Activated CD8-positive, alpha-beta T cell treated with anti-CD3 and anti-CD28 coated beads for 36 hours (primary cell): ENCODE measurements at regions not wholly inside any gene's neighbourhood (a gene's known extent, or its start where the extent isn't known, plus 50 kb on each side); places are given as distances from the start of the nearest gene placed in this dataset.

Experiments
- ATAC-seq: fragments of 200-7000 bp; cut with Tn5 transposase; one replicate; pipeline ENCODE4 v1.10.0; 2021; ENCODE audit warnings: mild to moderate bottlenecking, moderate library complexity
- CTCF ChIA-PET: fragments of 350-600 bp; sonication (Branson Sonifier 250); formaldehyde crosslinking; loops from one replicate; lab custom pipeline; 2021; ENCODE audit warnings: antibody characterized with exemption; lab: Charles Lee
- POLR2A ChIA-PET: fragments of 350-600 bp; sonication (Branson Sonifier 250); formaldehyde crosslinking; loops from one replicate; lab custom pipeline; 2021; ENCODE audit warnings: antibody characterized with exemption; lab: Charles Lee
- DNase-seq: peaks from one replicate; pipeline ENCODE4 v3.0.0-alpha.2; 2020
- H3K27ac Mint-ChIP-seq: one replicate; pipeline ENCODE4 v1.8.0; 2021; ENCODE audit warnings: mild to moderate bottlenecking, mixed read lengths
- H3K27me3 Mint-ChIP-seq: one replicate; pipeline ENCODE4 v1.8.0; 2021; ENCODE audit warnings: mixed read lengths
- H3K36me3 Mint-ChIP-seq: one replicate; pipeline ENCODE4 v1.8.0; 2021; ENCODE audit warnings: low read depth, mixed read lengths
- H3K4me1 Mint-ChIP-seq: one replicate; pipeline ENCODE4 v1.8.0; 2021; ENCODE audit warnings: low read depth, mixed read lengths
- H3K4me3 Mint-ChIP-seq: one replicate; pipeline ENCODE4 v1.8.0; 2021; ENCODE audit warnings: mild to moderate bottlenecking, moderate library complexity, mixed read lengths
- H3K9me3 Mint-ChIP-seq: one replicate; pipeline ENCODE4 v1.8.0; 2021; ENCODE audit warnings: mixed read lengths
- CTCF ChIP-seq: fragments of 200-600 bp; IDR thresholded peaks from one replicate; pipeline ENCODE4 v1.8.0; 2022; ENCODE audit warnings: antibody characterized with exemption, mild to moderate bottlenecking
- intact Hi-C: fragments of 100-400 bp; cut with micrococcal nuclease; formaldehyde crosslinking; loops from one replicate; pipeline ENCODE4 v1.10.0; 2022

GRCh38 chr3:96027718-96028117 is 786.7 kb upstream of the EPHA6 start:
- ChIA-PET CTCF (no interaction called here), POLR2A (no interaction called here)
- intact Hi-C loops, result no loop called here
- Mint-ChIP-seq H3K4me1 (no peaks in the 10 kb centered on the region), H3K4me3 (no peak overlapping the region), H3K36me3 (no peaks in the 10 kb centered on the region), H3K9me3 (peaks cover 11% of the 10 kb centered on the region), H3K27me3 (no peaks in the 10 kb centered on the region), H3K27ac (no peak overlapping the region)
- no peak for DNase-seq
- ATAC-seq, result no peak
- TF ChIP-seq CTCF, result no peak

- intact Hi-C loops, result no loop called here
- ChIA-PET CTCF (no interaction called here), POLR2A (no interaction called here)
- no peak overlapping the region for H3K27ac Mint-ChIP-seq
- H3K4me3 Mint-ChIP-seq, result no peak overlapping the region
- H3K9me3 Mint-ChIP-seq, result peaks cover 2% of the 10 kb centered on the region
- no peaks in the 10 kb centered on the region for H3K4me1 Mint-ChIP-seq
- no peak for TF ChIP-seq CTCF
- H3K27me3 Mint-ChIP-seq, result no peaks in the 10 kb centered on the region
- H3K36me3 Mint-ChIP-seq, result no peaks in the 10 kb centered on the region
- ATAC-seq, result no peak
- DNase-seq, result no peak
Observed at GRCh38 chr3:96039632-96040031, 774.8 kb upstream of the EPHA6 start.

- H3K27ac Mint-ChIP-seq, result no peak overlapping the region
- no peaks in the 10 kb centered on the region for H3K36me3 Mint-ChIP-seq
- no peaks in the 10 kb centered on the region for H3K27me3 Mint-ChIP-seq
- no peak overlapping the region for H3K4me3 Mint-ChIP-seq
- TF ChIP-seq CTCF, result no peak
- intact Hi-C loops, result no loop called here
- ChIA-PET POLR2A (no interaction called here), CTCF (no interaction called here)
- DNase-seq, result no peak
- no peaks in the 10 kb centered on the region for H3K4me1 Mint-ChIP-seq
- ATAC-seq, result no peak
- H3K9me3 Mint-ChIP-seq, result peaks cover 3% of the 10 kb centered on the region
Observed at GRCh38 chr3:96059301-96059700, 755.1 kb upstream of the EPHA6 start.

GRCh38 chr3:96069065-96069464 is 745.3 kb upstream of the EPHA6 start:
- ChIA-PET POLR2A (no interaction called here), CTCF (no interaction called here)
- H3K9me3 Mint-ChIP-seq, result peaks cover 2% of the 10 kb centered on the region
- intact Hi-C loops, result no loop called here
- no peaks in the 10 kb centered on the region for H3K36me3 Mint-ChIP-seq
- no peak overlapping the region for H3K4me3 Mint-ChIP-seq
- H3K27me3 Mint-ChIP-seq, result no peaks in the 10 kb centered on the region
- H3K4me1 Mint-ChIP-seq, result no peaks in the 10 kb centered on the region
- ATAC-seq (no peak), DNase-seq (no peak)
- H3K27ac Mint-ChIP-seq, result no peak overlapping the region
- no peak for TF ChIP-seq CTCF

GRCh38 chr3:96070678-96071077 is 743.7 kb upstream of the EPHA6 start:
- Mint-ChIP-seq H3K27me3 (no peaks in the 10 kb centered on the region), H3K4me3 (no peak overlapping the region), H3K27ac (no peak overlapping the region), H3K36me3 (no peaks in the 10 kb centered on the region), H3K4me1 (no peaks in the 10 kb centered on the region), H3K9me3 (peaks cover 5% of the 10 kb centered on the region)
- TF ChIP-seq CTCF, result no peak
- no peak for ATAC-seq
- ChIA-PET POLR2A (no interaction called here), CTCF (no interaction called here)
- intact Hi-C loops, result no loop called here
- DNase-seq, result no peak
